HL-60/S4 (cell line): ENCODE measurements at regions not wholly inside any gene's neighbourhood (a gene's known extent, or its start where the extent isn't known, plus 50 kb on each side); places are given as distances from the start of the nearest gene placed in this dataset.
"Not testable (repeated sequence)": the region's sequence is repeated elsewhere in the genome, so short reads cannot be mapped to it uniquely, and the experiment has no call there.

Experiments
- in situ Hi-C: fragments of 300-500 bp; cut with MboI; formaldehyde crosslinking; loops from 2 replicates; pipeline ENCODE4 v1.14.3; 2022; ENCODE audit warnings: low sequenced_read_pairs

DNA sequence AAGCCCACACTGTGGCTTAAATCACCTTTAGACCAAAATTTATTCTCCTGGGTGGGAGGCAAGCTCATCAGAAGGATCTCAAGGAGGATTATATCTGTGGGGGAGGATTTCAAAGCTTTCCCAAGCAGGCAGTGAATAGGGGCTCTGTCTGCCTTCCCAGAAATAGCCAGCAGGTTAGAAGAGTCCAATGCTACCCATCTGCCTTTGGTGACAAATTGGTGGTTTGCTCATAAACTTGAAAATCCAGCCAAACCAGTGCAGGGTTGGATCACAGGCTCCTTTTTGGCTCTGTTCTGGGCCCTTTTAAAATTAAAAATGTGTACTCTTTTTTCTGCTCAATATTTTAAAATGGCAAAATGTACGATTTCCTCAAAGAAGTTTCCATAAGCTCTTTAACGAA is 118.9 kb upstream of the ZC3H11B start:
- in situ Hi-C loops = no loop called here

- in situ Hi-C loops = no loop called here
Measured at GRCh38 chr1:219726480-219727272, 113.8 kb upstream of the ZC3H11B start.

GRCh38 chr1:219724440-219724839 is 111.5 kb upstream of the ZC3H11B start:
- in situ Hi-C loops = no loop called here

- in situ Hi-C loops = no loop called here
Measured at GRCh38 chr1:219717536-219717935, 104.6 kb upstream of the ZC3H11B start.

DNA sequence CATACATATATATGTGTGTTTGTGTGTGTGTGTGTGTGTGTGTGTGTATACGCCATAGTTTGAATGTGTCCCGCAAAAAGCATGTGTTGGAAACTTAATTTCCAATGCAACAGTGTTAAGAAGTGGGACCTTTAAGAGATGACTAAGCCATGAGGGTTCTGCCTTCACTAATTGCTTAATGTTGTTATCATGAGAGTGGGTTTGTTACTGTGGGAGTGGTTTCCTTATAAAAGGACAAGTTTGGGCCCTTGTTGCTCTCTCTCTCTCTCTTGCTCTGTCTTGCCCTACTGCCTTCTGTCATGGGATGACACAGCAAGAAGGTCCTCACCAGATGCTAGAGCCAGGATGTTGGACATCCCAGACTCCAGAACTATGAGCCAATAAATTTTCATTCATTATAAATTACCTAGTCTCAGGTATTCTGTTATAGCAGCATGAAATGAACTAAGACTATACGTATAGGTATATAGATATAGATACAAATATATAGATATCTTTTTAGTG is 103.8 kb upstream of the ZC3H11B start:
- in situ Hi-C loops = no loop called here

DNA sequence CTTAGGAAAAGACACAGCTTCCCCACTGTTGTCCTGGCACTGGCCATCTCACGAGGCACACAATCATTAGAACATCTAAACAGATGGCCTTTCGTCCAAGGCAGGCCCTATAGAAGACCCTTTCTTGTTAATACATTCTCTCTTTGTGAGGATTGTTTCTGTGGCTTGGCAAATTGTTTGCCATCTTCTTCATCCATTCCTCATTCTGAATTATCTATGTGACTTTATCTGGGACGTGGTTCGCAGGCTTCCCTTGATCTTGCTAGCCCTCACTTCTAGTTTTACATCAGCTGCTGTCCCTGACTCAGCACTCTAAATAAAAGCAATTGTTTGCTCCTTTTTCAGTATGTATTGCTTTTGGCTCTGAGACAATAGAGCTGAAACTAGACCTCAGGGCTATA is 101.1 kb upstream of the ZC3H11B start:
- in situ Hi-C loops = no loop called here

DNA sequence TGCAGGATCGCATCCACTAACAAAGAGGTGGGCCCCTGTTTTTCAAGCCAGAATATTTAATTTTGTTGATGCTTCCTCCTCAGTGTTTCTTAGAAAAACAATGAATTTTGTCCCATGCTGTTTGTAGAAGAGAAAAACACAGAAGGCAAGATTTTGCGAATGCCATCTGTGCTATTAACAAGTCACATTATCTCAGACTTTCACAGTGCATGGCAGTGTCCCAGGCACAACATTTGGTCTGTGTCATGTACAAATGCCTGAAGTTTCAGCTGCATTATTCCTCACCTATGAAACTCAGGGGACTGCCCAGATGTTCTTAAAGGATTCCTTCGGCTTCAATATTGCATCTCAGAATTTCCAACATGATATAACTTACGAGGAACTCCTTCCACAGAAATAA is 99.6 kb upstream of the ZC3H11B start:
- in situ Hi-C loops = no loop called here

DNA sequence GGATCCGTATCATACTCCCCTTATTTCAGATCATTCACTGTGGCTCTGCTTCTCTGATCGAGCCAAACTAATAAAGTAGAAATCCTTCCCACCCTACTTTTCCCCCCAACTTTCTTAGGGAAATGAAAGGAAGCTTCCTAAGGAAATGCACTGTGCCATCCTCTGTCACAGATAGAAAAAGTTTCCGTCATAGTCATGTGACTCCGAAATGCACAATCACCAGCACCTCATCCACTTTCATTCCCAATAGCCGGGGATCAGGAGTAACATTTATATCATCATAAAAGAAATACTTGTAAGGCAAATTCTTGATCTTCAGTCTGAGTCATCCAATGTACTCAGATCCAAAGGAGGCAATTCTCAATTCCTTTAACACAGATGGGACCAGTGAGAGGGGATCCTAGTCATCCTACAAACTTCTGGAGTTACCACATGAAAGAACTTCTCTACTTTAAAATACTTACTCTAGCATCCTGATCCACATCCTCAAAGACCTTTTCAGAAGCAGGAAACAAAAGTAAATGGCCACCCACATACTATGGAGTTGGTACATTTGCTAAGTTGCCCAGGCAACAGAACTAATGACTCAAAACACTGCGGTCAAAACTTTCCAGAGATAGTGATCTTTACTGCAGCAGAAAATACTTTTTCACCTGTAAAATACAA is 97.8 kb upstream of the ZC3H11B start:
- in situ Hi-C loops = no loop called here

- in situ Hi-C loops = no loop called here
Measured at GRCh38 chr1:219708919-219709543, 96.1 kb upstream of the ZC3H11B start.

- in situ Hi-C loops = not testable (repeated sequence)
Measured at GRCh38 chr1:219707885-219708284, 95.0 kb upstream of the ZC3H11B start.

DNA sequence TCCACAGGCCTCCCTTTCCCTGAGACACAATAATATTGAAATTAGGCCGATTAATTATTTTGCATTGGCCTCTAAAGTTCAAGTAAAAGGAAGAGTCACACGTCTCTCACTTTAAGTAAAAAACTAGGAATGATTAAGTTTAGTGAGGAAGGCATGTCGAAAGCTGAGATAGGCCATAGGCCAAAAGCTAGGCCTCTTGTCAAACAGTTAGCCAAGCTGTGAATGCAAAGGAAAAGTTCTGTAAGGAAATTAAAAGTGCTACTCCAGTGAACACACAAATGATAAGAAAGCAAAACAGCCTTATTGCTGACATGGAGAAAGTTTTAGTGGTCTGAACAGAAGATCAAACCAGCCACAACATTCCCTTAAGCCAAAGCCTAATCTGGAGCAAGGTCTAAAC is 91.4 kb upstream of the ZC3H11B start:
- in situ Hi-C loops = not testable (repeated sequence)

GRCh38 chr1:219703368-219703639 is 90.4 kb upstream of the ZC3H11B start:
- in situ Hi-C loops = no loop called here

DNA sequence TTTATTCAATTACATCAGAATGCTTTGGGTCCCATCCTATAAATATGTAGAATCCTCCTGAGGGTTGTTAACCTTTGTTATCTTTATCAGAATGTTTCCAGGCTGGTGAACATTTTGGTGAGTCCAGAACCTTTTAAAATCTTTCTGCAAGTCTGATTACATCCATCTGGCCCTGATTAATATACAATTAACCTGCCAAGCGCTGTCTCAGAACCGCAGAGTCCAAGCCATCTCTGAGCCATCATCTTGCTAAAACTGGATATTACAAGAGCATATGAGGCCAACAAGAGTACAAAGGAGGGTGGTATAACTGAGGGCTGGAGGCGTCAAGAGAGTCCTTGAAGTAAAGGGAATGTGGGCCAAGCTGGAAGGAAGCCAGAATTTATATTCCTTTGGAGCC is 88.6 kb upstream of the ZC3H11B start:
- in situ Hi-C loops = no loop called here

- in situ Hi-C loops = no loop called here
Measured at GRCh38 chr1:219699870-219700269, 87.0 kb upstream of the ZC3H11B start.

GRCh38 chr1:219697682-219698081 is 84.8 kb upstream of the ZC3H11B start:
- in situ Hi-C loops = no loop called here

DNA sequence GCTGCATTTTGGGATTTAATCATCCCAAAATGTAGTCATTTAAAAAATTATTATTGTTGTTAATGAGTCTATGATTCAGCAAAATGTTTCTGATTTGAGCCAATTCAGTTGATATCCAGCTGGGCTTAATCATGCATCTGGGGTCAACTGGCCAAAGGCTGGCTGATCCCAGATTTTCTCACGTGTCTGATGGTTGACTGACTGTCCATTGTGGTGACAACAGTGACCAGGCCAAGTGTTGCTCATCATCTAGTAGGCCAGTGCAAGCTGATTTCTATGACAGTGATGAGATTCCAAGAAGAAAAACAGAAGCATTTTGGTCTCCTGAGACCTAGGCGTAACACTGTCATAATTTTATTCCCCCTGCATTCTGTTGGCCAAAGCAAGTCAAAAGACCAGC is 80.1 kb upstream of the ZC3H11B start:
- in situ Hi-C loops = no loop called here

DNA sequence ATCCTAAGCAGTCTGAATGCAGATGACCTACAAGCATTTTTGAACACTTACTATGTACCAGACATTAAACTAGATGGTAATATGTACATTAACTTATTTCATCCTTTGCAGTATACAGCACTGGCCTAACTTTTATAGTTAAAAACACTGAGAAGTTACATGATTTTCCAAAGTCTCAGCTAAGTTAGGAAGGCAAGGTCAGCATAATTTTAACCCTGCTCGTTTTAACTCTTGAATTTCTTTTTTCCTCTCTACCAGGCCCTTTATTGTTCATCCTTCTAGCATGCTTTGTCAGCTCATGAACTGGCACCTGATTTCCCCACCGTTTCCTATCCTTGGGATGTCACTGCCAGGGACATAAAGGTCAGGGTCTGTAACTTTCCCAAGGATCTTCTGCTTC is 76.9 kb upstream of the ZC3H11B start:
- in situ Hi-C loops = no loop called here

GRCh38 chr1:219687779-219688178 is 74.9 kb upstream of the ZC3H11B start:
- in situ Hi-C loops = no loop called here

GRCh38 chr1:219686171-219686570 is 73.3 kb upstream of the ZC3H11B start:
- in situ Hi-C loops = no loop called here

- in situ Hi-C loops = no loop called here
Measured at GRCh38 chr1:219682788-219683187, 69.9 kb upstream of the ZC3H11B start.

DNA sequence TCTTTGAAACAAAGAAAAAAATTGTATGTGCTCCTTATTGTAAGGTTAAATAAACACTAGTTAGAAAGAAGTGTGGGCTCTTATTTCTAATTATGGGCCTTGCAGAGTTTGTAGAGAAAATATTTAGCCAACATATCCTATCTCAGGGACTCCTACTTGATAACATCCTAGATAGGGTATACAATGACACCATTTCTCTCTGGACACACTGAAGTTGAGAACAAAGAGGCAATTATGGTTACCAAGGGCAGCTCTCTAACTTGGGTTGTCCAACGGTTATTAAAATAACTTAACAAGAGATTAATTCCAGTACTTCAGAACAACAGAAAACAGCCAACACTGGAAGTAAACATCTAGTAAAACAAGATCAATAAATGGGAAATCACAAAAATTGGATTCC is 69.0 kb upstream of the ZC3H11B start:
- in situ Hi-C loops = no loop called here
